ENCODE measurements at regions not wholly inside any gene's neighbourhood (a gene's known extent, or its start where the extent isn't known, plus 50 kb on each side); places are given as distances from the start of the nearest gene placed in this dataset.

GRCh38 chr3:22907796-22908195, 295.3 kb upstream of the UBE2E2 start:
- no peak for DNase-seq

DNA sequence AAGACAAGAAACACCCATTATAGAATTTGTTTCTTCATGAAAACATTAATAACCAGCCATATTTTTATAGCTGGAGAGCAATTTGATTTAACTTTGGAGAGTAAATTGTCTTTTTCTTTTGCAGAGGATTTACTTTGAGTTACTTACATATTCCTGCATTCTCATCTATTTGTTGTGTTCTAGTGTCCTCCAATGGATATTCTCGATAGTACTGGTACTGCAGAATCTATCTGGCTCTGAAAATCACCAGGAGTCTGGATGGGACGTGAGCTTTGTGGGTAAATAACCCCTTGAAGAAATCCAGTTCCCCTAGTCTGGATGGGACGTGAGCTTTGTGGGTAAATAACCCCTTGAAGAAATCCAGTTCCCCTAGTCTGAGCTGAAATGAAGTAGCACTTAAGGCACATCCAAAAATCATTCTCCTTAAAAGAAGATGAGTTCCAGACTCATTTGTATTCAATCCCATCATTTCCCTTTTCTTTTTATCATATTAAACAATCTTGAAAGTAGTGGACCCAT, 294.1 kb upstream of the UBE2E2 start:
- no peak for DNase-seq

- no peak for DNase-seq
Observed at GRCh38 chr3:22916933-22917332, 286.2 kb upstream of the UBE2E2 start.

- DNase-seq = no peak
Observed at GRCh38 chr3:22920006-22920405, 283.1 kb upstream of the UBE2E2 start.

DNA sequence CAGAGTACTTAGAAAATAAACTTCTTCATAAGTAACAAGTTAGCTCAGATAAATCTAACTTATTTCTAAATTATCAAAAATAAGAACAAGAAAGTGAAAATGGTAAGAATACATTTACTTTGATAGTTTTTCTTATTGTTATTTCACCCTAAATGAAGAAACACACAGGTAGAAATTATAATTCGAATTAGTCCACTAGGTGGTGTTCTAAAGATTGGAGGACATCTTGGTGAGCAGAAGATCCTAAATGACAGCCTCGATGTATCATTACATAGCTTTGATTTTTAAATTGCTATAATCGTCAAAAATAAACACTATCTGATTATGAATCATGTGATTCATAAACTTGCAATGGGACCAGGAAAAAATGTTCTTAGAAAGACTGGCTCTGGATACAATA, 280.8 kb upstream of the UBE2E2 start:
- DNase-seq = peak in 1 of 2 experiments; percentile 31

- no peak for DNase-seq
Observed at GRCh38 chr3:22923711-22924110, 279.4 kb upstream of the UBE2E2 start.

DNA sequence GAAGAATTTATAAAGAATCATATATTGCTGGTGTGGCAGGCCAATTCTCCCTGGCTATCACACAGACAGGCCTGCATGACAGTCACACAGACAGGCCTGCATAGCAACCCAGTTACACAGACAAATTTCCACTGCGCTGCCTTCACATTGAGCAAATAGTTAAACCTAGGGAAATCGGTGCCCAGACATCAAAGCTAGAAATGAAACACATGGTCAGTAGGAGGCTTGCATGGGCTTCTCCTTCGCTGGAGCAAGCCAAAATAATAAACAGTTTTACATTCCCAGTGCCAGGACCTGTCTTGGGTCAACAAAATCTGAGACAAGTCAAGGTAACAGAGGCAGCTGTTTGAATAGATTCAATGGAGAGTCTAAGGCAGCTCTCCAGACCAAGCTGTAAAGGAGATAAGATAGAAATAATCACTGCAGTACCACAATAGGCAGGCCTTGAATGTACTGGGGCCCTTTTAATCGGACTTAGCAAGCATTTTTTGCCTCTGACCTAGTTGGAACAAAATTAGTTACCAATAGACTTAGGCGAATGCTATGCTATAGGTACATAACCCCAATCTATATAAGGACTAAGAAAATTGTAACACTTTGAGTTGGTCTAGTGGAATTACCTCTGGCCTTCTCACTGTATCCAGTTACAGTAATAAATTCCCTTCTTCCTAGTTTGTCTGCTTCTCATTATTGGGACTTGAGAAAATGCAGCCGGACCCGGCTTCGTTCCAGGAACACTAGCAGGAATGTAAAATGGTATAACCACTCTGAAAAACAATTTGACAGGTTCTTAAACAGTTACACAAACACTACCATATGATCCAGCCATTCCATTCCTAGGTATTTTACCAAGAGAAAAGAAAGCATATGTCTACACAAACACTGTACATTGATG, 274.7 kb upstream of the UBE2E2 start:
- DNase-seq = no peak

GRCh38 chr3:22933051-22933840, 269.9 kb upstream of the UBE2E2 start:
- DNase-seq = no peak

DNA sequence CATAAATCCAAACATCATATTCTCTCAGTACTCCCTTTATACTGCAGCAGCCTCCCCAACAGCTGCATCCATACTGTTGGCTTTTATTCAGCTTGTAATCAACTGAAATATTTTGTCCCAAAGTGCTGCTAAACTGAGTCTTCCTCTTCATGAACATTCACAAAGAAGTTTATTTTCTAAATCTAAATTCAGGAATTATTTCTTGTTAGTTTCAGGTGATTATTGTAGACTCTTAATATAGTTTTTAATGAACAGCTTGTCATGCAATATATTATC, 269.3 kb upstream of the UBE2E2 start:
- no peak for DNase-seq

- DNase-seq = no peak
Observed at GRCh38 chr3:22935040-22935439, 268.1 kb upstream of the UBE2E2 start.

DNA sequence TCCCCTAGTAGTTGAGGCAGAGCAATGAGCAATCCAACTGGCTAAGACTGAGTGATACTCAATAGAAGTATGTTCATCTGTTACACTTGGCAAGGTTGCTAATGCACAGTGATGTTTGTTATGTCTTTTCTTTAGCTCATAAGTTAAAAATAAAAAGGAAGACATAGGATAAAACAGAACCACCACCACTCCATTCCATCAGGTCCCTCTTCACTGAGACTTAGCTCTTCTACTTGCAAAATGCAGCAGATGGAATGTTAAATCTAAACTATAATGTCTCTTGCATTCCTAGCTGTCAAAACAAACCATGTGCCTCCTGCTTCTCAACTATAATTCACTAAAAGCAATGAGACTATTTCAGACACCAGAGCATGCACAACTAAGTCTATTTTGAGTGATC, 265.6 kb upstream of the UBE2E2 start:
- no peak for DNase-seq

DNA sequence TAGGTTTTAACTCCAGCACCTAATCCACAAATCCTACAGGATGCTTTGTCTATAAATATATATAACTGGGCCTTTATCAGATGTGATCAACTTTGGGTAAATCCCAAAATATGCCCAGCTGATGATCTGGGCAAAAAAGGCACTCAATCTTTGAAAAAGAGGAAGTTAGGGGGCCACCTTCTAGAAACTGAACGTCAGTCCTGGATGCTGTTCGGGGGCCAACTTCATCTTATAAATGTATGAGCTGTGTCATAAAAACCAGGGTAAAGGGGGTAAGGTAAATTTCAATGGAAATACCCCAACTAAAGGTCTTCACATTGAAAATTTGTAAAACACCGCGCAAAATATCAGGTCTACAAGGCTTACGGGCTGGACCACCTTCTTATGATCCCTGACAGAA, 264.4 kb upstream of the UBE2E2 start:
- no peak for DNase-seq

DNA sequence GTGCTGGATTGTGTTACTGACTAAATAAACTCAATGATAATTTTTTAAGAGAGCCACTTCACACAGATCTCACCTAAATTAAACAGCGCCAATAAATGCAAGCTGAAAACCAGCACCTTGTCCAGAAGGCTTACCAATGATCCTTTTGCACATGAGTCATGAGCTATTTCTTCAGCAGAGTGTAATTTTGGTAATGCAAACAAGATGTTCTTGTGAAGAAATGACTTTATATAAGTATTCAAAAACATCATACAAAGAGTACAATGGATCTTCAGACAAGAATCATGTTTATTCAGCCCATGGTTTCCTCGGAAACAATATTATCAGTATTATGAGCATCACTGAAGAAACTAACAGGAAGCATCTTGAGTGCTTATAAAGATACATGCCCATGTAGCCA, 263.8 kb upstream of the UBE2E2 start:
- DNase-seq = no peak

DNA sequence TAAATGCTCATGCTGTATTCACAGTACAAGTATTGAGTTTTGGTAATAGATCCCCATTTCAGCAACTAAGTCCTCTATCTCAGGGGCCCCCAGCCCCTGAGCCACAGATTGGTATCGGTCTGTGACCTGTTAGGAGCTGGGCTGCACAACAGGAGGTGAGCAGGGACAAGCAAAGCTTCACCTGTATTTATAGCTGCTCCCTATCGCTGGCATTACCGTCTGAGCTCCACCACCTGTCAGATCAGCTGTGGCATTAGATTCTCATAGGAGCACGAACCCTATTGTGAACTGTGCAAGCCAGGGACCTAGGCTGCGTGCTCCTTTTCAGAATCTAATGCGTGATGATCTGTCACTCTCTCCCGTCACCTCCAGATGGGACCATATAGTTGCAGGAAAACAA, 262.8 kb upstream of the UBE2E2 start:
- DNase-seq = no peak

GRCh38 chr3:22942981-22943380, 260.1 kb upstream of the UBE2E2 start:
- DNase-seq = no peak

- no peak for DNase-seq
Observed at GRCh38 chr3:22947851-22948250, 255.3 kb upstream of the UBE2E2 start.

DNA sequence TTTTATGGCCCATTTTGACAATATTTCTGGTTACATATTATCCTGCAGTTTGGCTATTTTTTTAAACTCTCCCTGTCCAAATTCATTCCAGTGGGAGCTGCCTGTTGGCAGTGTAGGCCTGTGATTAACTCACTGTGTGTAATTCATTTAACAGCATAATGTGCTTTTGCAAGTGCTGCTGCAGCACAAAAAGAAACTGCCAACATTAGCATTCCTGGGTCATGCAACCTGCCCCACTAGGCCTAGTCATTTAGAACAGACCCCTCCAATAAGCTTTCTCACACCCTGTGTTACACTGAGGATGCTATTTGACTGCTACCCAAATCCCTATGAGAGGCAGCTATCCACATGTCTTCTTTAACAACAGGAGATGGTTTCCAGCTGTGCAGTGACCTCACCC, 251.2 kb upstream of the UBE2E2 start:
- DNase-seq = no peak

- DNase-seq = no peak
Observed at GRCh38 chr3:22952860-22953259, 250.3 kb upstream of the UBE2E2 start.

GRCh38 chr3:22959593-22959992, 243.5 kb upstream of the UBE2E2 start:
- DNase-seq = no peak

- DNase-seq = peak in 1 of 2 experiments; percentile 53
Observed at GRCh38 chr3:22960105-22960984, 242.8 kb upstream of the UBE2E2 start.

DNA sequence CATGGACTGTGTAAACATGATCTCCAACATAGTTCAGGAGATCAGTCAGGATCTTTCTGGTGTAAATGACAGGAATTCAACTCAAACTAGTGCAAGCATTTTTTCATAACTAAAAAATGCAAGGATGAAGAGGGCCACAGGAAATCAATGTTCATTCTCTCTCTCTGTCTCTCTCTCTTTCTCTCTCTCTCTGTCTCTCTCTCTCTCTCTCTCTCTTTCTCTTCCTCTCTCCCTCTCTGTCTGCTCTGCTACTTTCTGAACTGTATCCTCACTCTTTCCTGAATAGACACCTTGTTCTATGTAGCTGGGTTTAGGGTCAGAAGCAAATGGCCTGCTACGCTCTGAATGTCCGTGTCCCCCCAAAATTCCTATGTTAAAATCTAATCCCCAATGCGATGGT, 240.9 kb upstream of the UBE2E2 start:
- DNase-seq = no peak

DNA sequence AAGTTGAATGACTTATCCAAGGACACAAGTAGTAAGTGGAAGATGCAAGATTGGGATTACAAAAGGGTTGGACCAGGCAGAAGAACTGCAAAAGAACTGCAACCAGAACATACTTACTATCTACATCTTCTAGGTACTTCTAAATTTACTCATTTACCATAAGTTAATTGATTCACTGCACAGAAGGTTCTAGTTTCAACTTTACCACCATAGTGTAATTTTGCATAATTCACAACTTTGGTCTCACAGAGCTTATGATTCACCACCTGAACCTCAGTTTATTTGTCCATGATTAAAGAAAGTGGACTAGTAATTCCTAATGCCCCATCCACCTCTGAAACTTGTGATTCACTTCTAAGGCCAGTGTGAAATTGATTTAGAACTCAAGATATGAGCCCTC, 236.8 kb upstream of the UBE2E2 start:
- DNase-seq = no peak

GRCh38 chr3:22969276-22969675, 233.9 kb upstream of the UBE2E2 start:
- DNase-seq = no peak

Measured in SW 1271 (cell line).